ENCODE measurements at regions not wholly inside any gene's neighbourhood (a gene's known extent, or its start where the extent isn't known, plus 50 kb on each side); places are given as distances from the start of the nearest gene placed in this dataset.
A peak's percentile ranks its signal among the peaks of the same experiment; 100 is the strongest.

GRCh38 chr20:4513720-4514119 lies 172.5 kb upstream of the PRNP start:
- DNase-seq (ENCODE audit: low read depth, low spot score) = peak; percentile 89

GRCh38 chr20:4512891-4513550 lies 173.2 kb upstream of the PRNP start:
- peak; percentile 88 for DNase-seq (ENCODE audit: low read depth, low spot score)

GRCh38 chr20:4511776-4512175 lies 174.5 kb upstream of the PRNP start:
- DNase-seq (ENCODE audit: low read depth, low spot score) = no peak

- peak; percentile 29 for DNase-seq (ENCODE audit: low read depth, low spot score)
These were observed 176.3 kb upstream of the PRNP start for GRCh38 chr20:4509825-4510522.

- DNase-seq (ENCODE audit: low read depth, low spot score) = peak; percentile 66
These were observed 177.5 kb upstream of the PRNP start for GRCh38 chr20:4508773-4509172.

- peak; percentile 56 for DNase-seq (ENCODE audit: low read depth, low spot score)
These were observed 179.0 kb upstream of the PRNP start for GRCh38 chr20:4507288-4507719.

- DNase-seq (ENCODE audit: low read depth, low spot score) = no peak
These were observed 181.4 kb upstream of the PRNP start for GRCh38 chr20:4504814-4505213.

- no peak for DNase-seq (ENCODE audit: low read depth, low spot score)
These were observed 183.5 kb upstream of the PRNP start for GRCh38 chr20:4502756-4503155.

GRCh38 chr20:4493386-4493785 lies 192.9 kb upstream of the PRNP start:
- no peak for DNase-seq (ENCODE audit: low read depth, low spot score)

GRCh38 chr20:4491643-4492042 lies 194.6 kb upstream of the PRNP start:
- DNase-seq (ENCODE audit: low read depth, low spot score) = peak; percentile 75

- DNase-seq (ENCODE audit: low read depth, low spot score) = peak; percentile 17
These were observed 195.5 kb upstream of the PRNP start for GRCh38 chr20:4490606-4491280.

- DNase-seq (ENCODE audit: low read depth, low spot score) = no peak
These were observed 196.2 kb upstream of the PRNP start for GRCh38 chr20:4490045-4490444.

GRCh38 chr20:4488407-4489339 lies 197.6 kb upstream of the PRNP start:
- peak; percentile 58 for DNase-seq (ENCODE audit: low read depth, low spot score)

- DNase-seq (ENCODE audit: low read depth, low spot score) = no peak
These were observed 201.8 kb upstream of the PRNP start for GRCh38 chr20:4484379-4484997.

GRCh38 chr20:4483961-4484360 lies 202.3 kb upstream of the PRNP start:
- DNase-seq (ENCODE audit: low read depth, low spot score) = no peak

- DNase-seq (ENCODE audit: low read depth, low spot score) = peak; percentile 15
These were observed 202.8 kb upstream of the PRNP start for GRCh38 chr20:4483486-4483885.

GRCh38 chr20:4480104-4480503 lies 206.2 kb upstream of the PRNP start:
- no peak for DNase-seq (ENCODE audit: low read depth, low spot score)

GRCh38 chr20:4476903-4477500 lies 209.3 kb upstream of the PRNP start:
- DNase-seq (ENCODE audit: low read depth, low spot score) = peak; percentile 90

GRCh38 chr20:4472906-4473305 lies 213.3 kb upstream of the PRNP start:
- DNase-seq (ENCODE audit: low read depth, low spot score) = no peak

- peak; percentile 14 for DNase-seq (ENCODE audit: low read depth, low spot score)
These were observed 215.0 kb upstream of the PRNP start for GRCh38 chr20:4471221-4471620.

GRCh38 chr20:4470375-4470774 lies 215.9 kb upstream of the PRNP start:
- peak; percentile 55 for DNase-seq (ENCODE audit: low read depth, low spot score)
